ENCODE measurements at regions not wholly inside any gene's neighbourhood (a gene's known extent, or its start where the extent isn't known, plus 50 kb on each side); places are given as distances from the start of the nearest gene placed in this dataset.
"Not testable (repeated sequence)": the region's sequence is repeated elsewhere in the genome, so short reads cannot be mapped to it uniquely, and the experiment has no call there.

- H3K4me2 ChIP-seq (replicated peaks; ENCODE audit: extremely low read depth, low read length, poor library complexity, severe bottlenecking); H3K4me1 Mint-ChIP-seq; H3K27me3 Mint-ChIP-seq (ENCODE audit: low read depth in 3 of 3); H3K4me3 Mint-ChIP-seq; H3K79me2 ChIP-seq (ENCODE audit: insufficient read depth, low read length); H3K27ac Mint-ChIP-seq; intact Hi-C loops (cut with micrococcal nuclease); H3K36me3 ChIP-seq (replicated peaks in 1 of 2; ENCODE audit: control insufficient read depth in 1 of 2, insufficient read depth in 2 of 2, low read length in 2 of 2); H3K27me3 ChIP-seq (ENCODE audit: control insufficient read depth in 2 of 2, insufficient read depth in 2 of 2, low read length in 2 of 2); H3K27ac ChIP-seq (ENCODE audit: low read depth in 1 of 2, low read length in 2 of 2); DNase-seq; H3K36me3 Mint-ChIP-seq; H3K4me1 ChIP-seq (ENCODE audit: control insufficient read depth in 1 of 2, insufficient read depth in 2 of 2, low read length in 2 of 2); H3K4me3 ChIP-seq (replicated peaks in 1 of 3; ENCODE audit: low read depth in 2 of 3, low read length in 3 of 3); H2AFZ ChIP-seq (ENCODE audit: insufficient read depth, low read depth, low read length, poor library complexity, severe bottlenecking); H3K9ac ChIP-seq (ENCODE audit: insufficient read depth, low read length, poor library complexity, severe bottlenecking); H4K20me1 ChIP-seq (ENCODE audit: insufficient read depth, low read length): not testable (repeated sequence)
- WGBS (ENCODE audit: insufficient coverage), result 92% methylated on average over 5 of the region's 17 CpGs
- H3K9me3 Mint-ChIP-seq, result peaks cover 3 to 59% (median 39%) of the 10 kb centered on the region in 7 donors
- H3K9me3 ChIP-seq (replicated peaks in 1 of 2; ENCODE audit: control insufficient read depth in 1 of 2, insufficient read depth in 1 of 2, low read length in 2 of 2), result peaks cover 2 to 42% of the 10 kb centered on the region in 2 donors
These were observed 1603.7 kb downstream of the RPIA start for GRCh38 chr2:90295036-90295750.

DNA sequence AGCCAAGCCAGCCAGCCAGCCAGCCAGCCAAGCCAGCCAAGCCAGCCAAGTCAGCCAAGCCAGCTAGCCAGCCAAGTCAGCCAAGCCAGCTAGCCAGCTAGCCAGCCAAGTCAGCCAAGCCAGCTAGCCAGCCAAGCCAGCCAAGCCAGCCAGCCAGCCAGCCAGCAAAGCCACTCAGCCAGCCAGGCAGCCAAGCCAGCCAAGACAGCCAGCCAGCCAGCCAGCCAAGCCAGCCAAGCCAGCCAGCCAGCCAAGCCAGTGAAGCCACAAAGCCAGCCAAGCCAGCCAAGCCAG, 1605.0 kb downstream of the RPIA start:
- H3K27me3 ChIP-seq (ENCODE audit: control insufficient read depth in 2 of 2, insufficient read depth in 2 of 2, low read length in 2 of 2); intact Hi-C loops (cut with micrococcal nuclease); H3K9ac ChIP-seq (ENCODE audit: insufficient read depth, low read length, poor library complexity, severe bottlenecking); H3K4me1 ChIP-seq (ENCODE audit: control insufficient read depth in 1 of 2, insufficient read depth in 2 of 2, low read length in 2 of 2); H3K27me3 Mint-ChIP-seq (ENCODE audit: low read depth in 3 of 3); H3K36me3 Mint-ChIP-seq; H3K4me3 ChIP-seq (replicated peaks in 1 of 3; ENCODE audit: low read depth in 2 of 3, low read length in 3 of 3); H3K27ac Mint-ChIP-seq; H3K4me2 ChIP-seq (replicated peaks; ENCODE audit: extremely low read depth, low read length, poor library complexity, severe bottlenecking); H3K4me1 Mint-ChIP-seq; H3K36me3 ChIP-seq (replicated peaks in 1 of 2; ENCODE audit: control insufficient read depth in 1 of 2, insufficient read depth in 2 of 2, low read length in 2 of 2); H4K20me1 ChIP-seq (ENCODE audit: insufficient read depth, low read length); H3K79me2 ChIP-seq (ENCODE audit: insufficient read depth, low read length); DNase-seq; H3K27ac ChIP-seq (ENCODE audit: low read depth in 1 of 2, low read length in 2 of 2); H2AFZ ChIP-seq (ENCODE audit: insufficient read depth, low read depth, low read length, poor library complexity, severe bottlenecking); H3K4me3 Mint-ChIP-seq: not testable (repeated sequence)
- peaks cover 0 to 38% of the 10 kb centered on the region in 2 donors for H3K9me3 ChIP-seq (replicated peaks in 1 of 2; ENCODE audit: control insufficient read depth in 1 of 2, insufficient read depth in 1 of 2, low read length in 2 of 2)
- peaks cover 3 to 48% (median 33%) of the 10 kb centered on the region in 7 donors for H3K9me3 Mint-ChIP-seq

DNA sequence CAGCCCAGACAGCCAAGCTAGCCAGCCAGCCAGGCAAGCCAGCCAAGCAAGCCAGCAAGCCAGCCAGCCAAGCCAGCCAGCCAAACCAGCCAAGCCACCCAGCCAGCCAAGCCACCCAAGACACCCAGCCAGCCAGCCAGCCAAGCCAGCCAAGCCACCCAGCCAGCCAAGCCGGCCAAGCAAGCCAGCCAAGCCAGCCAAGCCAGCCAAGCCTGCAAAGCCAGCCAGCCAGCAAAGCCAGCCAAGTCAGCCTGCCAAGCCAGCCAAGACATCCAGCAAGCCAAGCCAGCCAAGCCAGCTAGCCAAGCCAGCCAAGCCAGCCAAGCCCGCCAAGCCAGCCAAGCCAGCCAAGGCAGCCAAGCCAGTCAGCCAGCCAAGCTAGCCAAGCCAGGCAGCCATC, 1606.2 kb downstream of the RPIA start:
- 80% methylated on average over 1 of the region's 2 CpGs for WGBS (ENCODE audit: insufficient coverage)
- H3K4me2 ChIP-seq (replicated peaks; ENCODE audit: extremely low read depth, low read length, poor library complexity, severe bottlenecking); H3K79me2 ChIP-seq (ENCODE audit: insufficient read depth, low read length); H3K27ac ChIP-seq (ENCODE audit: low read depth in 1 of 2, low read length in 2 of 2); H3K9ac ChIP-seq (ENCODE audit: insufficient read depth, low read length, poor library complexity, severe bottlenecking); DNase-seq; H3K36me3 Mint-ChIP-seq; H3K4me1 Mint-ChIP-seq; H3K4me3 ChIP-seq (replicated peaks in 1 of 3; ENCODE audit: low read depth in 2 of 3, low read length in 3 of 3); H4K20me1 ChIP-seq (ENCODE audit: insufficient read depth, low read length); H3K4me3 Mint-ChIP-seq; H3K4me1 ChIP-seq (ENCODE audit: control insufficient read depth in 1 of 2, insufficient read depth in 2 of 2, low read length in 2 of 2); H3K27me3 ChIP-seq (ENCODE audit: control insufficient read depth in 2 of 2, insufficient read depth in 2 of 2, low read length in 2 of 2); H3K27ac Mint-ChIP-seq; H3K36me3 ChIP-seq (replicated peaks in 1 of 2; ENCODE audit: control insufficient read depth in 1 of 2, insufficient read depth in 2 of 2, low read length in 2 of 2); intact Hi-C loops (cut with micrococcal nuclease); H2AFZ ChIP-seq (ENCODE audit: insufficient read depth, low read depth, low read length, poor library complexity, severe bottlenecking); H3K27me3 Mint-ChIP-seq (ENCODE audit: low read depth in 3 of 3): not testable (repeated sequence)
- peaks cover 0 to 32% of the 10 kb centered on the region in 2 donors for H3K9me3 ChIP-seq (replicated peaks in 1 of 2; ENCODE audit: control insufficient read depth in 1 of 2, insufficient read depth in 1 of 2, low read length in 2 of 2)
- H3K9me3 Mint-ChIP-seq, result peaks cover 3 to 36% (median 28%) of the 10 kb centered on the region in 7 donors

DNA sequence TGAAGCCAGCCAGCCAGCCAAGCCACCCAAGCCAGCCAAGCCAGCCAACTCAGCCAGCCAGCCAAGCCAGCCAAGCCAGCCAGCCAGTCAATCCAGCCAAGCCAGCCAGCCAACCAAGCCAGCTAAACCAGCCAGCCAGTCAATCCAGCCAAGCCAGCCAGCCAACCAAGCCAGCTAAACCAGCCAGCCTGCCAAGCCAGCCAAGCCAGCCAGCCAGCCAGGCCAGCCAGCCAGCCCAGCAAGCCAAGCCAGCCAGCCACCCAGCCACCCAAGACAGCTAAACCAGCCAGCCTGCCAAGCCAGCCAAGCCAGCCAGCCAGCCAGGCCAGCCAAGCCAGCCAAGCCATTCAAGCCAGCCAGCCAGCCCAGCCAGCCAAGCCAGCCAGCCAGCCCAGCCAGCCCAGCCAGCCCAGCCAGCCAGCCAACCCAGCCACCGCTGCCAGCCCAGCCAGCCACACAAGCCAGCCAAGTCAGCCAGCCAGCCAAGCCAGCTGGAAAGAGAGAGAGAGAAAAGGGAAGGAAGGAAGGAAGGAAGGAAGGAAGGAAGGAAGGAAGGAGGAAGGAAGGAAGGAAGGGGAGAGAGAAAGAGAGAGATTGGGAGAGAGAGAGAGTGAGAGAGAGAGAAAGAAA, 1606.8 kb downstream of the RPIA start:
- intact Hi-C loops (cut with micrococcal nuclease); H3K9ac ChIP-seq (ENCODE audit: insufficient read depth, low read length, poor library complexity, severe bottlenecking); H3K79me2 ChIP-seq (ENCODE audit: insufficient read depth, low read length); H3K36me3 Mint-ChIP-seq; H3K27me3 Mint-ChIP-seq (ENCODE audit: low read depth in 3 of 3); H3K36me3 ChIP-seq (replicated peaks in 1 of 2; ENCODE audit: control insufficient read depth in 1 of 2, insufficient read depth in 2 of 2, low read length in 2 of 2); H3K4me3 Mint-ChIP-seq; H3K4me2 ChIP-seq (replicated peaks; ENCODE audit: extremely low read depth, low read length, poor library complexity, severe bottlenecking); H2AFZ ChIP-seq (ENCODE audit: insufficient read depth, low read depth, low read length, poor library complexity, severe bottlenecking); H3K4me1 ChIP-seq (ENCODE audit: control insufficient read depth in 1 of 2, insufficient read depth in 2 of 2, low read length in 2 of 2); H3K4me3 ChIP-seq (replicated peaks in 1 of 3; ENCODE audit: low read depth in 2 of 3, low read length in 3 of 3); H3K27me3 ChIP-seq (ENCODE audit: control insufficient read depth in 2 of 2, insufficient read depth in 2 of 2, low read length in 2 of 2); DNase-seq; H3K27ac ChIP-seq (ENCODE audit: low read depth in 1 of 2, low read length in 2 of 2); H3K4me1 Mint-ChIP-seq; H3K27ac Mint-ChIP-seq; H4K20me1 ChIP-seq (ENCODE audit: insufficient read depth, low read length): not testable (repeated sequence)
- peaks cover 3 to 32% (median 25%) of the 10 kb centered on the region in 7 donors for H3K9me3 Mint-ChIP-seq
- WGBS (ENCODE audit: insufficient coverage), result no CpG with 5 or more reads among the region's 1 CpG
- peaks cover 0 to 29% of the 10 kb centered on the region in 2 donors for H3K9me3 ChIP-seq (replicated peaks in 1 of 2; ENCODE audit: control insufficient read depth in 1 of 2, insufficient read depth in 1 of 2, low read length in 2 of 2)

Data from CD14-positive monocyte (primary cell).